B cell (primary cell): ENCODE measurements at regions not wholly inside any gene's neighbourhood (a gene's known extent, or its start where the extent isn't known, plus 50 kb on each side); places are given as distances from the start of the nearest gene placed in this dataset.

ENCODE experiments used
- ATAC-seq: fragments of 200-7000 bp; cut with Tn5 transposase; one replicate; pipeline ENCODE4 v1.10.0; 2021; ENCODE audit warnings: low read depth, mild to moderate bottlenecking, moderate number of reproducible peaks, moderate library complexity
- CTCF ChIA-PET: fragments of 350-600 bp; sonication (Branson Sonifier 250); formaldehyde crosslinking; loops from one replicate; lab custom pipeline; 2021; ENCODE audit warnings: antibody characterized with exemption, inconsistent platforms; lab: Charles Lee
- POLR2A ChIA-PET: fragments of 350-600 bp; sonication (Branson Sonifier 250); formaldehyde crosslinking; loops from one replicate; lab custom pipeline; 2021; ENCODE audit warnings: antibody characterized with exemption; lab: Charles Lee
- DNase-seq: peaks from one replicate; pipeline ENCODE4 v3.0.0; 2013
- H2AFZ ChIP-seq: 2 replicates; pipeline ENCODE4 v1.6.1; 2012; ENCODE audit warnings: mild to moderate bottlenecking, low read depth, low read length; ENCODE audit not compliant: insufficient read depth, poor library complexity, severe bottlenecking
- H3K27ac ChIP-seq, 2 donors: 1 replicate in 1 of 2; 2 replicates in 1 of 2; pipeline ENCODE4 v1.5.1; 2012 to 2013; ENCODE audit warnings: low read length in 2 of 2, mild to moderate bottlenecking in 2 of 2, moderate library complexity in 1 of 2
- H3K27me3 ChIP-seq, 4 experiments: fragments of 200-600 bp in 1 of 4; sonication (generic) in 1 of 4; replicated peaks in 1 of 4; 1 replicate in 2 of 4; 2 replicates in 2 of 4; pipeline versions ENCODE4 v1.6.1 to v1.7.0; 2013 to 2016; ENCODE audit warnings: low read length in 3 of 4, mild to moderate bottlenecking in 2 of 4, mixed read lengths in 1 of 4, moderate library complexity in 1 of 4; ENCODE audit not compliant: insufficient read depth in 4 of 4, control insufficient read depth in 3 of 4; ENCODE audit errors: control extremely low read depth in 1 of 4
- H3K36me3 ChIP-seq, 2 experiments: replicated peaks in 1 of 2; 1 replicate in 1 of 2; 2 replicates in 1 of 2; pipeline versions ENCODE4 v1.6.1 to v1.7.1; 2013; ENCODE audit warnings: low read length in 1 of 2; ENCODE audit not compliant: insufficient read depth in 2 of 2, control insufficient read depth in 1 of 2; ENCODE audit errors: control extremely low read depth in 1 of 2, extremely low read depth in 1 of 2
- H3K4me1 ChIP-seq, 2 donors: fragments of 200-600 bp in 1 of 2; sonication (generic) in 1 of 2; 1 replicate in 1 of 2; 2 replicates in 1 of 2; pipeline versions ENCODE4 v1.5.1 to v1.6.1; 2013 to 2017; ENCODE audit warnings: low read length in 2 of 2; ENCODE audit not compliant: control insufficient read depth in 2 of 2, insufficient read depth in 2 of 2
- H3K4me2 ChIP-seq: replicated peaks from 2 replicates; pipeline ENCODE3; 2012; ENCODE audit warnings: mild to moderate bottlenecking, low read depth, low read length; ENCODE audit not compliant: poor library complexity, severe bottlenecking
- H3K4me3 ChIP-seq, 5 experiments: fragments of 200-600 bp in 1 of 5; sonication (generic) in 1 of 5; 1 replicate in 3 of 5; 2 replicates in 2 of 5; pipeline versions ENCODE4 v1.5.1 to v1.7.0; 2011 to 2016; ENCODE audit warnings: low read length in 4 of 5, mild to moderate bottlenecking in 4 of 5, low read depth in 2 of 5, control low read depth in 1 of 5, moderate library complexity in 1 of 5; ENCODE audit not compliant: insufficient read depth in 1 of 5; ENCODE audit errors: control extremely low read depth in 1 of 5, extremely low read depth in 1 of 5
- H3K79me2 ChIP-seq: fragments of 200-600 bp; sonication (generic); one replicate; pipeline ENCODE4 v1.6.0; 2016; ENCODE audit warnings: low read length; ENCODE audit not compliant: control insufficient read depth, insufficient read depth
- H3K9ac ChIP-seq: fragments of 200-600 bp; sonication (generic); 2 replicates; pipeline ENCODE4 v1.6.1; 2017; ENCODE audit warnings: mild to moderate bottlenecking, low read length, moderate library complexity
- H3K9me3 ChIP-seq, 3 donors: one replicate each; pipeline versions ENCODE4 v1.6.1 to v1.7.1; 2013; ENCODE audit warnings: low read length in 2 of 3; ENCODE audit not compliant: control insufficient read depth in 2 of 3, insufficient read depth in 1 of 3; ENCODE audit errors: control extremely low read depth in 1 of 3
- H4K20me1 ChIP-seq: 2 replicates; pipeline ENCODE4 v1.6.0; 2012; ENCODE audit warnings: mild to moderate bottlenecking, low read length; ENCODE audit not compliant: insufficient read depth, control insufficient read depth, poor library complexity, severe bottlenecking
- H3K27ac Mint-ChIP-seq: one replicate; pipeline ENCODE4 v1.8.0; 2021; ENCODE audit warnings: mixed read lengths
- H3K27me3 Mint-ChIP-seq: one replicate; pipeline ENCODE4 v1.8.0; 2021; ENCODE audit warnings: mixed read lengths
- H3K4me1 Mint-ChIP-seq: one replicate; pipeline ENCODE4 v1.8.0; 2021; ENCODE audit warnings: mixed read lengths
- H3K4me3 Mint-ChIP-seq: one replicate; pipeline ENCODE4 v1.8.0; 2021; ENCODE audit warnings: mixed read lengths
- H3K9me3 Mint-ChIP-seq: one replicate; pipeline ENCODE4 v1.8.0; 2022; ENCODE audit warnings: mixed read lengths; ENCODE audit not compliant: insufficient read depth
- EZH2 ChIP-seq: IDR thresholded peaks from 2 replicates; pipeline ENCODE4 v1.6.1; 2012; ENCODE audit warnings: borderline replicate concordance, low read depth, mild to moderate bottlenecking, moderate library complexity, low read length; ENCODE audit not compliant: insufficient read depth, poor library complexity, severe bottlenecking
- WGBS: methylation state at CpG from one replicate; pipeline ENCODE4 v1.1.5; 2013; ENCODE audit warnings: missing lambda C conversion rate; ENCODE audit not compliant: insufficient coverage; 5-methylcytosine and 5-hydroxymethylcytosine counted together
- intact Hi-C: fragments of 100-400 bp; cut with micrococcal nuclease; formaldehyde crosslinking; loops from one replicate; pipeline ENCODE4 v1.10.0; 2022
- TF ChIP-seq, protein P1 (sequence below): fragments of 200-600 bp; IDR thresholded peaks from one replicate; pipeline ENCODE4 v1.8.0; 2022; ENCODE audit warnings: antibody characterized with exemption, mild to moderate bottlenecking

DNA sequence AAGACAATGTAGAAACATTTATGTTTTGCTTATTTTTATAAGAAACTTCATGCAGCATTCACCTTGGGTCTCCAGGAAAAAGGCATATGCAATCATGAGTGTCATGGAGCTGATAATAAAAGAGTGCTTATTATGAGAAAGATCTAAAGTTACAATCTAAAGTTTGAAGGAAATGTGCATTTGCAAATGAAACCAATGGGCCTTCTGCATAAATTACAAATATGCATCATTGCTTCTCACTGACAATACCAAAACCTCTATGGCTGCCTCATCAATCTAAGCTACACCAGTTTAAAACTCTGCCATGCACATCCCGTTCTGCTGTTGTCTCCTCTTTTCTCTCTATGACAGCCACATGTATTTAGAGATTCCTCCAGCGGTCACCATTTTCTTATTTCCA, 103.2 kb upstream of the ABI3BP start:
- no peak overlapping the region for H3K4me3 ChIP-seq
- Mint-ChIP-seq H3K27ac (no peak overlapping the region), H3K9me3 (no peaks in the 10 kb centered on the region), H3K27me3 (peaks cover 2% of the 10 kb centered on the region), H3K4me3 (no peak overlapping the region), H3K4me1 (no peaks in the 10 kb centered on the region)
- no peak overlapping the region for H2AFZ ChIP-seq
- H3K4me2 ChIP-seq: no peak overlapping the region
- ChIA-PET CTCF (no interaction called here), POLR2A (no interaction called here)
- H4K20me1 ChIP-seq: no peaks in the 10 kb centered on the region
- H3K79me2 ChIP-seq: no peaks in the 10 kb centered on the region
- DNase-seq: no peak
- no peaks in the 10 kb centered on the region for H3K27me3 ChIP-seq
- no peaks in the 10 kb centered on the region for H3K9me3 ChIP-seq
- intact Hi-C loops: no loop called here
- ATAC-seq: no peak
- H3K36me3 ChIP-seq: no peaks in the 10 kb centered on the region
- WGBS: 100% methylated on average over 1 of the region's 2 CpGs
- H3K27ac ChIP-seq: no peak overlapping the region
- H3K4me1 ChIP-seq: no peaks in the 10 kb centered on the region
- H3K9ac ChIP-seq: no peak overlapping the region
- TF ChIP-seq, protein P1, sequence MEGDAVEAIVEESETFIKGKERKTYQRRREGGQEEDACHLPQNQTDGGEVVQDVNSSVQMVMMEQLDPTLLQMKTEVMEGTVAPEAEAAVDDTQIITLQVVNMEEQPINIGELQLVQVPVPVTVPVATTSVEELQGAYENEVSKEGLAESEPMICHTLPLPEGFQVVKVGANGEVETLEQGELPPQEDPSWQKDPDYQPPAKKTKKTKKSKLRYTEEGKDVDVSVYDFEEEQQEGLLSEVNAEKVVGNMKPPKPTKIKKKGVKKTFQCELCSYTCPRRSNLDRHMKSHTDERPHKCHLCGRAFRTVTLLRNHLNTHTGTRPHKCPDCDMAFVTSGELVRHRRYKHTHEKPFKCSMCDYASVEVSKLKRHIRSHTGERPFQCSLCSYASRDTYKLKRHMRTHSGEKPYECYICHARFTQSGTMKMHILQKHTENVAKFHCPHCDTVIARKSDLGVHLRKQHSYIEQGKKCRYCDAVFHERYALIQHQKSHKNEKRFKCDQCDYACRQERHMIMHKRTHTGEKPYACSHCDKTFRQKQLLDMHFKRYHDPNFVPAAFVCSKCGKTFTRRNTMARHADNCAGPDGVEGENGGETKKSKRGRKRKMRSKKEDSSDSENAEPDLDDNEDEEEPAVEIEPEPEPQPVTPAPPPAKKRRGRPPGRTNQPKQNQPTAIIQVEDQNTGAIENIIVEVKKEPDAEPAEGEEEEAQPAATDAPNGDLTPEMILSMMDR: no peak
- TF ChIP-seq EZH2: no peak

- H3K4me3 ChIP-seq: no peak overlapping the region
- H3K9ac ChIP-seq: no peak overlapping the region
- no peaks in the 10 kb centered on the region for H3K9me3 Mint-ChIP-seq
- H3K4me1 Mint-ChIP-seq: no peaks in the 10 kb centered on the region
- no peaks in the 10 kb centered on the region for H3K9me3 ChIP-seq
- TF ChIP-seq EZH2: no peak
- TF ChIP-seq, protein P1: no peak
- no peaks in the 10 kb centered on the region for H4K20me1 ChIP-seq
- no peaks in the 10 kb centered on the region for H3K4me1 ChIP-seq
- ChIA-PET POLR2A (no interaction called here), CTCF (no interaction called here)
- WGBS: no CpG with 5 or more reads among the region's 5 CpGs
- no peak overlapping the region for H2AFZ ChIP-seq
- H3K27me3 ChIP-seq: no peaks in the 10 kb centered on the region
- no peak overlapping the region for H3K27ac Mint-ChIP-seq
- no peaks in the 10 kb centered on the region for H3K79me2 ChIP-seq
- ATAC-seq: no peak
- no peak for DNase-seq
- no peak overlapping the region for H3K4me2 ChIP-seq
- no peak overlapping the region for H3K4me3 Mint-ChIP-seq
- intact Hi-C loops: no loop called here
- H3K27ac ChIP-seq: no peak overlapping the region
- no peaks in the 10 kb centered on the region for H3K36me3 ChIP-seq
- H3K27me3 Mint-ChIP-seq: peaks cover 2% of the 10 kb centered on the region
These were observed 102.6 kb upstream of the ABI3BP start for GRCh38 chr3:101095693-101096430.
